Glutamatergic neuron (in vitro differentiated cells): ENCODE measurements at regions not wholly inside any gene's neighbourhood (a gene's known extent, or its start where the extent isn't known, plus 50 kb on each side); places are given as distances from the start of the nearest gene placed in this dataset.

Experiments used
- DNase-seq: peaks from one replicate; pipeline ENCODE4 v3.0.0; 2022
- H3K27ac Mint-ChIP-seq: one replicate; pipeline ENCODE4 v1.8.0; 2020; ENCODE audit warnings: mild to moderate bottlenecking, mixed read lengths, inconsistent platforms; ENCODE audit not compliant: unreplicated experiment
- H3K27me3 Mint-ChIP-seq: one replicate; pipeline ENCODE4 v1.8.0; 2020; ENCODE audit warnings: mild to moderate bottlenecking, moderate library complexity, mixed read lengths, inconsistent platforms; ENCODE audit not compliant: unreplicated experiment
- H3K36me3 Mint-ChIP-seq: one replicate; pipeline ENCODE4 v1.8.0; 2020; ENCODE audit warnings: mild to moderate bottlenecking, mixed read lengths, inconsistent platforms; ENCODE audit not compliant: unreplicated experiment
- H3K4me1 Mint-ChIP-seq: one replicate; pipeline ENCODE4 v1.8.0; 2020; ENCODE audit warnings: mild to moderate bottlenecking, low read depth, mixed read lengths, inconsistent platforms; ENCODE audit not compliant: unreplicated experiment
- H3K4me3 Mint-ChIP-seq: one replicate; pipeline ENCODE4 v1.8.0; 2020; ENCODE audit warnings: mild to moderate bottlenecking, mixed read lengths, inconsistent platforms; ENCODE audit not compliant: unreplicated experiment
- H3K9me3 Mint-ChIP-seq: one replicate; pipeline ENCODE4 v1.8.0; 2020; ENCODE audit warnings: mild to moderate bottlenecking, moderate library complexity, mixed read lengths, inconsistent platforms; ENCODE audit not compliant: unreplicated experiment
- TF ChIP-seq, protein P1 (sequence below): fragments of 200-600 bp; sonication (generic); IDR thresholded peaks from one replicate; pipeline ENCODE4 v1.5.0; 2021; ENCODE audit not compliant: partially characterized antibody, unreplicated experiment

DNA sequence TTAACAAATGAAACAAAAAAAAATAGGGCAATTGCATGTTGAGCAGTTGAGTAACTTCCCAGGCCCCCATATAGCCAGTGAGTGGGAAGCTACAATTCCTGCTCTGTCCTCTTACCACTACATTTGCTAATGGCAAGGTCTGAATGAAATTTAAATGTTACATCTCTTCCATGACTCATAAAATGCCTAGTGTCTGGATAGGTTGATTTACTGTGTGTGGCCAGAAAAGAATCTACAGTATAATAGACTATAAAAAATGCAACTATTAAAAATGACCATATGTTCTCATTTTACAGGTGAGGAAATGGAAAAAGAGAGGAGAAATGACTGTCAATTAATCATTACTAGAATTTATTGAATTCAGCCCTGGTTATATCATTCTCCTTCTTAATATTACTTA lies 1199.3 kb downstream of the CDH11 start:
- no peaks in the 10 kb centered on the region for H3K4me1 Mint-ChIP-seq
- no peak overlapping the region for H3K27ac Mint-ChIP-seq
- DNase-seq: no peak
- no peaks in the 10 kb centered on the region for H3K36me3 Mint-ChIP-seq
- H3K27me3 Mint-ChIP-seq: peaks cover 2% of the 10 kb centered on the region
- peaks cover 1% of the 10 kb centered on the region for H3K9me3 Mint-ChIP-seq
- H3K4me3 Mint-ChIP-seq: no peak overlapping the region
- TF ChIP-seq, protein P1, sequence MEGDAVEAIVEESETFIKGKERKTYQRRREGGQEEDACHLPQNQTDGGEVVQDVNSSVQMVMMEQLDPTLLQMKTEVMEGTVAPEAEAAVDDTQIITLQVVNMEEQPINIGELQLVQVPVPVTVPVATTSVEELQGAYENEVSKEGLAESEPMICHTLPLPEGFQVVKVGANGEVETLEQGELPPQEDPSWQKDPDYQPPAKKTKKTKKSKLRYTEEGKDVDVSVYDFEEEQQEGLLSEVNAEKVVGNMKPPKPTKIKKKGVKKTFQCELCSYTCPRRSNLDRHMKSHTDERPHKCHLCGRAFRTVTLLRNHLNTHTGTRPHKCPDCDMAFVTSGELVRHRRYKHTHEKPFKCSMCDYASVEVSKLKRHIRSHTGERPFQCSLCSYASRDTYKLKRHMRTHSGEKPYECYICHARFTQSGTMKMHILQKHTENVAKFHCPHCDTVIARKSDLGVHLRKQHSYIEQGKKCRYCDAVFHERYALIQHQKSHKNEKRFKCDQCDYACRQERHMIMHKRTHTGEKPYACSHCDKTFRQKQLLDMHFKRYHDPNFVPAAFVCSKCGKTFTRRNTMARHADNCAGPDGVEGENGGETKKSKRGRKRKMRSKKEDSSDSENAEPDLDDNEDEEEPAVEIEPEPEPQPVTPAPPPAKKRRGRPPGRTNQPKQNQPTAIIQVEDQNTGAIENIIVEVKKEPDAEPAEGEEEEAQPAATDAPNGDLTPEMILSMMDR: no peak

DNA sequence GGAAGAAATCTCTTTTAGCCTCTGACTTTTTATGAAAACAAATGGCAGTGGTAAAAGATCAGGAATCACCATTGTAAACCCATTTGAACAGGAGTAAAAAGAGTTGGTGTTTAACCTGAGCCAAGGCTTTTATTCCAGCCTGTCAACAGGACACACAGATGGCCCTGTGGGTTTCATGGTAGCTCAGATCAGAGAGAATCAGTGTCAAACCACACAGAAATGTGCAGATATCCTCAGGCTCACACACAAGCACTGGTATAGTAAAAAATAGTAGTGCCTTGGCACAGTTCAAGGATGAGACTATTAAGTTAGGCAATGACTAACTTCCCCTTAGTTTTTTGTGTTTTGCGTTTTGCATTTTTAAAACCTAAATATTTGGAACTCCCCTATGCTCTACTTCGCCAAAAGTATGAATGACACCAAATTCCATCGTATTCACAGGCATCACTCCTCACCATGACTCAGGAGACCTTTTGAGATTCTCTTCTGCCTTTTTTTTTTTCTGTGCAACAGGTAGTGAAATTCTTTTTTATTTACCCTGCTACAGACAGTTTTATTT lies 1200.0 kb downstream of the CDH11 start:
- Mint-ChIP-seq H3K9me3 (peaks cover 1% of the 10 kb centered on the region), H3K4me1 (no peaks in the 10 kb centered on the region), H3K36me3 (no peaks in the 10 kb centered on the region), H3K27ac (no peak overlapping the region), H3K4me3 (no peak overlapping the region), H3K27me3 (peaks cover 2% of the 10 kb centered on the region)
- TF ChIP-seq, protein P1: no peak
- no peak for DNase-seq

DNA sequence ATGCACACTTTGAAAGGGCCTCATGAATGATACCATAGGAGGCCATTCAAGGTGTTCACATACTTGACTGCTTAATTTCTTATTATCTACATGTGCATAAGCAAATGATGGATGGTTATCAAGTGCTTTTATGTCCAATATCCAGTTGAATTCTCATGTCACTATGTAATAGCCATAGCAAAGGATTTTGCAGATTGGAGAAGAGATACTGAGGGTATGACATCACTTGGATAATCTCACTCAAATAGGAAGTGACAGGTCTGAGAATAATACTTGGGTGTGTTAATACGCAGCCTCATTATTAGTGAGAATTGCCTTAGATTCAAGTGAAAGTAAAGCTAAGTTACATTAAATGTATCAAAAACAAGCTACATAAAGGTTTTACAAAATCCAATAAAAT lies 1208.6 kb downstream of the CDH11 start:
- Mint-ChIP-seq H3K4me3 (no peak overlapping the region), H3K27me3 (no peaks in the 10 kb centered on the region), H3K4me1 (no peaks in the 10 kb centered on the region), H3K27ac (no peak overlapping the region), H3K9me3 (no peaks in the 10 kb centered on the region), H3K36me3 (no peaks in the 10 kb centered on the region)
- TF ChIP-seq, protein P1: no peak
- no peak for DNase-seq

DNA sequence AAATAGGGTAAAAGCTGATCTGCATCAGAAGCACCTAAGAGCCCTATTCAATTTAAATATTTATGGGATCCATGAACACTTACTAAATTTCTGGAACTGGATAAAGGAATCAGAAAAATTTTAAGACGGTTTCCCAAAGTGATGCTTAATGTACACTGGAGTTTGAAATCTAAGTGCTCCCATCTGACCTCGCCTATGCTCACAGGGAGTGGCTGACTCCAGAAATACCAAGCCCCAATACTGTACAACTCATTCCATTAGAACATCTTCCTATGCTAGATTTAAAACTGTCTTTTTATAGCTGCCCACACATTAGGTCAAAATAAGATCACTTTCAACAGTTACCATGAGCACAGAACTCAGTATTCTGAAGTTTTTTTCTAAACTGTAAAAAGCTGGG lies 1214.6 kb downstream of the CDH11 start:
- no peak overlapping the region for H3K4me3 Mint-ChIP-seq
- TF ChIP-seq, protein P1: no peak
- no peak for DNase-seq
- H3K27ac Mint-ChIP-seq: no peak overlapping the region
- no peaks in the 10 kb centered on the region for H3K4me1 Mint-ChIP-seq
- H3K27me3 Mint-ChIP-seq: no peaks in the 10 kb centered on the region
- peaks cover 2% of the 10 kb centered on the region for H3K9me3 Mint-ChIP-seq
- H3K36me3 Mint-ChIP-seq: no peaks in the 10 kb centered on the region

DNA sequence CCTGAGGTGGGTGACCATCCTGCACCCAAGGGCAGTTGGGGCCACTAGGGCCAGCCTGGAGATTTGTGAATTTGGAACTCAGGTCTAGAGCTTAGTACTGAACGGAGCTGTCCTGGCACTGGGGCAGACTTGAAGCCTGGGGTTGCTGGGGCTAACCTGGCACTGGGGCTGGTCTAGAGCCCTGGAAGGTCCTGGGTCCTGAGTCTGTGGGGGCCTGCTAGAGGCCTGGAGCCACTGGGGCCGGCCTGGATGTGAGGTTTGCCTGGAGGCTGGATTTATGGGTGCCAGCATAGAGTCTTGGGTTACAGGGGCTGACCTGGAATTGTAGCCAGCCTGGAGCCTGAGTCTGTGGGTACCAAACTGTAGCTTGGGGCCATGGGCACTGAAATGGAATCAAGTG lies 1216.9 kb downstream of the CDH11 start:
- H3K36me3 Mint-ChIP-seq: no peaks in the 10 kb centered on the region
- no peak overlapping the region for H3K4me3 Mint-ChIP-seq
- no peaks in the 10 kb centered on the region for H3K27me3 Mint-ChIP-seq
- TF ChIP-seq, protein P1: no peak
- H3K27ac Mint-ChIP-seq: no peak overlapping the region
- H3K4me1 Mint-ChIP-seq: no peaks in the 10 kb centered on the region
- DNase-seq: no peak
- peaks cover 2% of the 10 kb centered on the region for H3K9me3 Mint-ChIP-seq
